Skeletal muscle tissue (tissue), 3 donors: ENCODE measurements at regions not wholly inside any gene's neighbourhood (a gene's known extent, or its start where the extent isn't known, plus 50 kb on each side); places are given as distances from the start of the nearest gene placed in this dataset.

Experiments
- H3K27ac ChIP-seq: one replicate; pipeline ENCODE4 v1.7.0; 2013; ENCODE audit warnings: mild to moderate bottlenecking, low read depth, low read length, inconsistent platforms
- H3K27me3 ChIP-seq, 3 donors: one replicate each; pipeline ENCODE4 v1.7.0; 2013; ENCODE audit warnings: low read length in 3 of 3; ENCODE audit not compliant: control insufficient read depth in 3 of 3, insufficient read depth in 3 of 3
- H3K36me3 ChIP-seq, 3 donors: one replicate each; pipeline ENCODE4 v1.7.0; 2013; ENCODE audit warnings: low read length in 3 of 3; ENCODE audit not compliant: control insufficient read depth in 3 of 3, insufficient read depth in 3 of 3
- H3K4me1 ChIP-seq, 3 donors: one replicate each; pipeline ENCODE4 v1.7.0; 2013; ENCODE audit warnings: low read length in 3 of 3, mild to moderate bottlenecking in 3 of 3; ENCODE audit not compliant: control insufficient read depth in 3 of 3, insufficient read depth in 3 of 3
- H3K4me3 ChIP-seq, 3 donors: one replicate each; pipeline ENCODE4 v1.7.0; 2013; ENCODE audit warnings: low read length in 3 of 3
- H3K9ac ChIP-seq, 3 donors: one replicate each; pipeline ENCODE4 v1.7.0; 2013; ENCODE audit warnings: low read length in 3 of 3, mild to moderate bottlenecking in 3 of 3, moderate library complexity in 2 of 3, low read depth in 1 of 3
- H3K9me3 ChIP-seq, 3 donors: one replicate each; pipeline ENCODE4 v1.7.0; 2013; ENCODE audit warnings: low read length in 3 of 3; ENCODE audit not compliant: control insufficient read depth in 3 of 3
- donor health status: Osteomylitis.

GRCh38 chr1:18005238-18005637 is 102.4 kb upstream of the IGSF21 start:
- H3K27ac ChIP-seq = no peak overlapping the region
- H3K9ac ChIP-seq = no peak overlapping the region
- H3K9me3 ChIP-seq = no peaks in the 10 kb centered on the region
- H3K4me3 ChIP-seq = no peak overlapping the region
- peaks cover 21 to 47% (median 33%) of the 10 kb centered on the region in 3 donors for H3K27me3 ChIP-seq
- H3K4me1 ChIP-seq = no peaks in the 10 kb centered on the region
- H3K36me3 ChIP-seq = no peaks in the 10 kb centered on the region

- Histone ChIP-seq H3K27me3 (peaks cover 18 to 41% (median 27%) of the 10 kb centered on the region in 3 donors), H3K36me3 (no peaks in the 10 kb centered on the region), H3K9ac (no peak overlapping the region), H3K27ac (no peak overlapping the region), H3K9me3 (no peaks in the 10 kb centered on the region), H3K4me1 (no peaks in the 10 kb centered on the region), H3K4me3 (no peak overlapping the region)
These were observed 100.1 kb upstream of the IGSF21 start for GRCh38 chr1:18007391-18008041.

- Histone ChIP-seq H3K9me3 (no peaks in the 10 kb centered on the region), H3K4me3 (no peak overlapping the region), H3K36me3 (no peaks in the 10 kb centered on the region), H3K27ac (no peak overlapping the region), H3K4me1 (no peaks in the 10 kb centered on the region), H3K27me3 (peaks cover 15 to 40% (median 24%) of the 10 kb centered on the region in 3 donors), H3K9ac (no peak overlapping the region)
These were observed 99.5 kb upstream of the IGSF21 start for GRCh38 chr1:18008081-18008480.

DNA sequence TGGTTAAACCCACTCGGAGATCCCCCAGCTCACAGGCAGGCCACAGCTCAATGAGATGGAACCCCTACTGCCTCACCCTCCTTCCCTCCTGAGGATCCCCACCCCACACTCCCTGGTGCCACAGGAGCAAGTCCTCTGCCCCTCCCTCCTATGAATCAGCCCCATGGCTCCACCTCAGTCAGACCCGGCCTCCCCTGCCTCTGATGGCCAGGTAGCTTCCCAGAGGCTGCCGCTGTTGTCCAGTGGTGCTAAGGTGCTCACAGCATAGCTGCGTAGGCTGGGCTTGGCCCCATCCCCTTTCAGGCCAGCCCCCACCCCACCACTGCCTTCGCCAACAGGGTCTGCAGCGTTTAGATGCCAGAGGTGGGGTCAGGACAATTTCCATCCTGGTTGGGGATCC is 98.5 kb upstream of the IGSF21 start:
- H3K9me3 ChIP-seq = no peaks in the 10 kb centered on the region
- no peak overlapping the region for H3K27ac ChIP-seq
- peaks cover 15 to 48% (median 24%) of the 10 kb centered on the region in 3 donors for H3K27me3 ChIP-seq
- H3K4me3 ChIP-seq = no peak overlapping the region
- no peaks in the 10 kb centered on the region for H3K36me3 ChIP-seq
- no peaks in the 10 kb centered on the region for H3K4me1 ChIP-seq
- H3K9ac ChIP-seq = no peak overlapping the region

DNA sequence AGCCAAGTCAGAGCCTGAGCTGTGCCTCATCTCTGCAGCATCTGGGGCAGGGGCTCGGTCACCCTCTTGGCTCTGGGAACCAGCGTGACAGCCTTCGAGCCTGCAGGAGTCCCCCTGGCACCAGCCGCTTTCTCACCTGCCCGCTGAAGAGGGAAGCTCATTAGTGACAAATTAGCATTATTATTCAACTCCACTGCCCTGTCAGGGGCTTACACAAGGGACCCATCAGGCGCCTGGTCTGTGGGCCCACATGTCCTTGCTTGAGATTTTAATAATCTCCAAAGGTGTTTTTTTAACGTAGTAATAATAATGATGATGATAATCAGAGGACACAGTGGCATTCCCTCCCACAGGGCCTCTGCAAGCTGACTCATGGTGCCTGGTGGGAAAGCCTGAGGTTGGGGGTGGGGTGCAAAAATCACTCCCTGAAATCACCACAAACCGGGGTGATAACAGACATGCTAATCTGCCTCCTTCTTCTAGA is 98.1 kb upstream of the IGSF21 start:
- H3K4me3 ChIP-seq = no peak overlapping the region
- H3K27ac ChIP-seq = no peak overlapping the region
- no peaks in the 10 kb centered on the region for H3K36me3 ChIP-seq
- H3K27me3 ChIP-seq = peaks cover 14 to 47% (median 27%) of the 10 kb centered on the region in 3 donors
- no peaks in the 10 kb centered on the region for H3K4me1 ChIP-seq
- H3K9me3 ChIP-seq = no peaks in the 10 kb centered on the region
- no peak overlapping the region for H3K9ac ChIP-seq

DNA sequence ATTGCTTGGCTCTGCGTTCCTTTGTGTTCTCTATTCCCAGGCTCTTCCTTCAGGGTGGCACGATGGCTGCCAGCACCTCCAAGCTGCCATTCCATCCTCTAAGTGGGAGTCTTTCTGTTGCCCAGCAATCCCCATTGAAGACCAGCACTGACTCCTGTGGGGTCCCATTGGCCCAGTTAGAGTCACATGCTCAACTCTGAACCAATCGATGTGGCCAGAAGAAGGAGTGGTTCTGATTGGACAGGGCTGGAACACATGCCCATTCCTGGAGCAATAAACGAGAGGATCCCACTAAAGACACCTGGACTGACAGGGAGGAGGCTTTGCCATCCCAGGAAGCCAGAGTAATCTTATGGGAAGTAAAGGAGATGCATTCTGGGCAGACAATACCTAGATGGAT is 97.2 kb upstream of the IGSF21 start:
- Histone ChIP-seq H3K4me1 (peaks cover 0 to 3% (median 0%) of the 10 kb centered on the region in 3 donors), H3K4me3 (no peak overlapping the region), H3K9ac (no peak overlapping the region), H3K9me3 (no peaks in the 10 kb centered on the region), H3K36me3 (no peaks in the 10 kb centered on the region), H3K27me3 (peaks cover 5 to 45% (median 30%) of the 10 kb centered on the region in 3 donors), H3K27ac (no peak overlapping the region)

DNA sequence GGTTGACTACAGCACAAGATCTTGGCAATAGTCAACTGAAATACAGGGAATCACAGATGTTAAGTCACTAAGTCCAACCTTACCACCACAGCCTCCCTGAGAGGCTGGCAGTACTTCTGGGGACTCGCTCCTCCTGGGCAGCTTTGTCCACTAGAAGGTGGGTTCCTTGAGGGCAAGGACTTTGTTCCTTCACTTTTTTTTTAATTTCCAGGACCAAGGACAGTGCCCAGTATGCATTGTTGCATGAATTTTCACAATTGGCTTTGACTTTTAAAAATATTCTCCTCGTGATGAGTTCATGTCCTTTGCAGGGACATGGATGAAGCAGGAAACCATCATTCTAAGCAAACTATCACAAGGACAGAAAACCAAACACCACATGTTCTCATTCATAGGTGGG is 96.7 kb upstream of the IGSF21 start:
- H3K27ac ChIP-seq = no peak overlapping the region
- peaks cover 4 to 41% (median 32%) of the 10 kb centered on the region in 3 donors for H3K27me3 ChIP-seq
- no peaks in the 10 kb centered on the region for H3K36me3 ChIP-seq
- peaks cover 0 to 4% (median 0%) of the 10 kb centered on the region in 3 donors for H3K4me1 ChIP-seq
- H3K4me3 ChIP-seq = no peak overlapping the region
- no peaks in the 10 kb centered on the region for H3K9me3 ChIP-seq
- H3K9ac ChIP-seq = no peak overlapping the region

DNA sequence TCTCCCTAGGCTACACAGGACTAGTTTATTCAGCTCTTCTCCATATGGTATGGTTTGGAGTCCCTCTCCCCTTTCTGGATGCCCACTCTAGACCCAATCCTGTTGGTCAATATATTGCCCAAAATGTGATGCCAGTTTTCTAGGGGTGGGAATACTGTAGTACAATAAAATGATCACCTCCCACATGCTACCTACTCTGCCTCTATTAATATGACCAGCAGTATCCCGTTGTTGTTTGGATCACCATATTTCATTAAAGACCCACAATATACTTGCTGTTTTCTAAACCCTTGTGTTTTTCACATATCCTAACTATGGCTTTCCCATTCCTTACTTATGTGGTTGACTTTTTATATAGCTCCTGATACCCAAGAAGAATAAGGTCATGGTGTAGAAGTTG is 95.9 kb upstream of the IGSF21 start:
- H3K4me3 ChIP-seq = no peak overlapping the region
- H3K9ac ChIP-seq = no peak overlapping the region
- peaks cover 0 to 41% (median 33%) of the 10 kb centered on the region in 3 donors for H3K27me3 ChIP-seq
- no peaks in the 10 kb centered on the region for H3K36me3 ChIP-seq
- peaks cover 0 to 4% (median 0%) of the 10 kb centered on the region in 3 donors for H3K4me1 ChIP-seq
- H3K27ac ChIP-seq = no peak overlapping the region
- H3K9me3 ChIP-seq = no peaks in the 10 kb centered on the region

GRCh38 chr1:18012686-18013085 is 94.9 kb upstream of the IGSF21 start:
- H3K9ac ChIP-seq = no peak overlapping the region
- H3K9me3 ChIP-seq = no peaks in the 10 kb centered on the region
- H3K36me3 ChIP-seq = no peaks in the 10 kb centered on the region
- H3K4me1 ChIP-seq = peaks cover 0 to 4% (median 0%) of the 10 kb centered on the region in 3 donors
- no peak overlapping the region for H3K27ac ChIP-seq
- H3K27me3 ChIP-seq = peaks cover 0 to 37% (median 36%) of the 10 kb centered on the region in 3 donors
- H3K4me3 ChIP-seq = no peak overlapping the region

- Histone ChIP-seq H3K9me3 (no peaks in the 10 kb centered on the region), H3K27ac (no peak overlapping the region), H3K4me3 (no peak overlapping the region), H3K4me1 (peaks cover 0 to 4% (median 0%) of the 10 kb centered on the region in 3 donors), H3K9ac (no peak overlapping the region), H3K27me3 (peaks cover under 1 to 38% (median 36%) of the 10 kb centered on the region in 3 donors), H3K36me3 (no peaks in the 10 kb centered on the region)
These were observed 94.4 kb upstream of the IGSF21 start for GRCh38 chr1:18013216-18013615.
